C4-2B (cell line): ENCODE measurements at regions not wholly inside any gene's neighbourhood (a gene's known extent, or its start where the extent isn't known, plus 50 kb on each side); places are given as distances from the start of the nearest gene placed in this dataset.

Source experiments
- H3K27ac ChIP-seq: fragments of 450-650 bp; 2 replicates; pipeline ENCODE4 v1.5.1; 2017
- ZFX ChIP-seq: fragments of 450-650 bp; IDR thresholded peaks from 2 replicates; pipeline ENCODE4 v1.6.1; 2017
- TF ChIP-seq, protein P1 (sequence below): fragments of 450-650 bp; conservative IDR thresholded peaks from 2 replicates; pipeline ENCODE4 v1.5.1; 2017; ENCODE audit warnings: mild to moderate bottlenecking

DNA sequence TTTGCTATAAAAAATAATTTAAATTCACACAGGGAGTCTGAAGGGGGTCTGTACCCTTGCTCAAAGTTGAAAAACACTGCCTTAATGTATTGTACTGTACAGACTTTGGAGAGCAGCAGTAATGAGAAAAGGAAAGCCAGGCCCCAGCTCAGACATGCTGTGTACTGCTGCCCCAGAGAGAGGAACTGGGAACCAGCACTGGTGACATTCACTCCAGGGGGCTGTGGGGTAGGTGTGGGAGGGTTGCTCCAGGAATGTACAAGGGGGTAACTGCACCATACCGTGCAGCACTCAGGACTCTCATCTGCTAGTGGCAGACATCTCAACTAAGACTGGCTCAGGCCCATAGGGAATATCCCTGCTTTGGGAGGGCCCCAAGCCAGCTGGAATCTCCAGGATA lies 146.0 kb upstream of the RMP24 start:
- no peak for TF ChIP-seq ZFX
- TF ChIP-seq, protein P1, sequence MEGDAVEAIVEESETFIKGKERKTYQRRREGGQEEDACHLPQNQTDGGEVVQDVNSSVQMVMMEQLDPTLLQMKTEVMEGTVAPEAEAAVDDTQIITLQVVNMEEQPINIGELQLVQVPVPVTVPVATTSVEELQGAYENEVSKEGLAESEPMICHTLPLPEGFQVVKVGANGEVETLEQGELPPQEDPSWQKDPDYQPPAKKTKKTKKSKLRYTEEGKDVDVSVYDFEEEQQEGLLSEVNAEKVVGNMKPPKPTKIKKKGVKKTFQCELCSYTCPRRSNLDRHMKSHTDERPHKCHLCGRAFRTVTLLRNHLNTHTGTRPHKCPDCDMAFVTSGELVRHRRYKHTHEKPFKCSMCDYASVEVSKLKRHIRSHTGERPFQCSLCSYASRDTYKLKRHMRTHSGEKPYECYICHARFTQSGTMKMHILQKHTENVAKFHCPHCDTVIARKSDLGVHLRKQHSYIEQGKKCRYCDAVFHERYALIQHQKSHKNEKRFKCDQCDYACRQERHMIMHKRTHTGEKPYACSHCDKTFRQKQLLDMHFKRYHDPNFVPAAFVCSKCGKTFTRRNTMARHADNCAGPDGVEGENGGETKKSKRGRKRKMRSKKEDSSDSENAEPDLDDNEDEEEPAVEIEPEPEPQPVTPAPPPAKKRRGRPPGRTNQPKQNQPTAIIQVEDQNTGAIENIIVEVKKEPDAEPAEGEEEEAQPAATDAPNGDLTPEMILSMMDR: no peak
- H3K27ac ChIP-seq: no peak overlapping the region

DNA sequence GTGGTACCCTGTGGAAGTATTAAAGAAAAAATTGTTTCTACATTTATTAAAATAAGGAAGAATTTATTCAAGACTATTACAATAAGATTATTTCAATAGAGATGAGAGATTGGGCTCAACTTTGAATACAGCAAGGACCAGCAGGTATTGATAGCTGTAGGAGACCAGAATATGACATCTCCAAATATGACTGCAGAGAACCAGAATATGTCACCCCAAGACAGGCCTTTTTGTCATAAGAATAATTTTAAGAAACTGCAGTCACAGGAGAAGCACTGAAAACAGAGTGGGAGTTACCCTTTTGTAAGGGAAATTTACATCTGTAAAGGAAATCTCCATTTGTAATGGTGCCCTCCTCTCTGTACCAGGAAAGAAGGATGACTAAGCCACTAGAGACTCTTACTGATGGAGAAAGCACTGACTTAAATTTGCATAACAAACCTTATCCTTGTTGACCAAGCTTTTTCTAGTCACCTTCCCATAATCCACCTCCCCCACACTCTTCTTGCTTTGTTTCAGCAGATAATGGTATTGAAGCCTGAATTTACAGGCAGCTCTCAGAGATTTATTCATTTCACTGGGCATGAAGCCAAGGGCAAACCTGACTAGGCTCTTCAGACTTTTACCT lies 145.1 kb upstream of the RMP24 start:
- TF ChIP-seq, protein P1: no peak
- TF ChIP-seq ZFX: no peak
- no peak overlapping the region for H3K27ac ChIP-seq

DNA sequence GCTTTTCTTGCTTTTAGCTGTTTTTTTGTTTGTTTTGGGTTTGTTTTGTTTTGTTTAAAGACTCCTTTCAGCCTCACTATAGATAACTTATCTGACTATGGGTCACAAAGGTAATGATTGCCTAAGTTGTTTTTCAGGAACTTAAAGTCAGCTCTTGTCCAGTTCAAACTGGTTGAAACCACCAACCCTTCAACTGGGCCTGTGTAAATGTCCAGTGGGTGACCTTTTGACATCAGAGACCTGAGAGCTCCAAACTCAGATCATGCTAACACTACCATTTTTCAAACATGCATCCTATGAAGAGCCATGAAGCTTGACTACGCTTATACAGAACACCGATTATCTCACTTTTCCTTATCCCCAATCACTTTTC lies 144.6 kb upstream of the RMP24 start:
- TF ChIP-seq, protein P1: no peak
- no peak overlapping the region for H3K27ac ChIP-seq

DNA sequence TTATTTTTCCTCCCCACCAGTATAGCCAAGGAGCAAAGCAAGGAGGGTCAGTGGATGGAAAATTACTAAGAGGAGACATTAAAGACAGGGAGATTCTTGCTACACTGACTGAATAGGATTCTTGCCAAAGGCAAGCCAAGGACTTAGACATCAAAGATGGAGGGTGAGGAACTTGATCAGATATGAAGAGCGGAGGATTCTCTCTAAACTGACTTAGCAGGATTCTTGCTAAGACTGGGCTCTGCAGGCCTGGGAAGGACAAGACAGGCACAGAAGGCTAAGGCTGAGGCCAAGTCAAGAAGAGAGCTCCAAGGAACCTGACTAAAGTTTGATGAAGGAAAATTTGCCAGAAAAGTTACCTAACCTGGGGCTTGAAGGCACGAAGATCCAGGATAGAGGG lies 143.9 kb upstream of the RMP24 start:
- no peak for TF ChIP-seq ZFX
- TF ChIP-seq, protein P1: no peak
- no peak overlapping the region for H3K27ac ChIP-seq

DNA sequence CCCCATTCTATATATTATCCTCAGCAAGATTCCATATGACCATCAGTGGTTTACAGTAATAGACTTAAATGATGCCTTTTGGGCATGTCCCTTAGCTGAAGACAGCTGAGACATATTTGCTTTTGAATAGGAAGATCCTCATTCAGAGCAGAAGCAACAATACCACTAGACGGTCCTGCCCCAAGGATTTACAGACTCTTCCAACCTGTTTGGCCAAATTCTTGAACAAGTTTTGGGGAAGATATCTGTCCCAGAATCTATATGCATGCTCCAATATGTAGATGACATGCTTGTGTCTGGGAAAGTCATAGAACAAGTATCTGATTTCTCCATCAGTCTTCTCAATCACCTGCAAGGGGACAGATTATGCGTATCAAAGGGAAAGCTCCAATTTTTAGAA lies 137.1 kb upstream of the RMP24 start:
- H3K27ac ChIP-seq: no peak overlapping the region
- TF ChIP-seq, protein P1: no peak
- TF ChIP-seq ZFX: no peak

DNA sequence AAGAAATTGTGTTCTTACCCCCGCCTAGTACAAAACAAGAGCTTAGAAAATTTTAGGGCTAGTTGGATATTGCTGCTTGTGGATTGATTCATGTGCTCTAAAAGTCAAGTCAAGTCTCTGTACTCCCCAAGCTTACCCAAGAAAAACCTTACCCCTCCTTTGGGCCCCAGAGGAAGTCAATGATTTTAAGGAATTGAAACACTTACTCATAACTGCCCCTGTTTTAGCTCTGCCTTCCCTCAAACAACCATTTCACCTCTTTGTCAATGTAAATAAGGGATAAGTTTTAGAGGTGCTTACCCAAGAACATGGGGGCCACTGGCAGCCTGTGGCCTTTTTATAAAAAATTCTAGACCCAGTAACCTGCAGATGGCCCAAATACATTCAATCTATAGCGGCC lies 136.6 kb upstream of the RMP24 start:
- H3K27ac ChIP-seq: no peak overlapping the region
- TF ChIP-seq, protein P1: no peak
- TF ChIP-seq ZFX: no peak

DNA sequence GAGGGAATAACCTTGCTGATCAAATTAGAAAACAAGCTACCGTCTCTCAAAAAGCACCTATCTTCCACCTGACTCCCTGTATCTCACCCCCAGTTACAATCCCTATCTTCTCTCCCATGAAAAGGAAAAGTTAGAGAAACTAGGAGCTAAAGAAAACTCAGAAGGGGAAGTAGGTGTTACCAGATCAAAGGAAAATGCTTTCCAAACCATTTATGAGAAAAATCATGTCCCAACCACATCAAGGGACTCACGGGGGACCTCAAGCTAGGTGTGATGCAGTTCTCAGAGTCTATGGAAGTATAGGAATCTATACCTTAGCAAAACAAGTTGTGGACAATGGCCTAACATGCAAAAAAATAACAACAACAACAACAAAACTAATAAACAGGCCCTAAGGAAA lies 135.5 kb upstream of the RMP24 start:
- no peak overlapping the region for H3K27ac ChIP-seq
- TF ChIP-seq, protein P1: no peak
- no peak for TF ChIP-seq ZFX
